ENCODE measurements at regions not wholly inside any gene's neighbourhood (a gene's known extent, or its start where the extent isn't known, plus 50 kb on each side); places are given as distances from the start of the nearest gene placed in this dataset.

GRCh38 chrX:477441-478012, 90.8 kb upstream of the PPP2R3B start:
- Mint-ChIP-seq H3K27ac (peak overlapping the region in 1 of 3 experiments; percentile 68; a peak in 1 of 7 replicates), H3K4me1 (peaks cover 14 to 23% of the 10 kb centered on the region in 2 experiments), H3K36me3 (ENCODE audit: insufficient read depth in 1 of 3, low read depth in 3 of 3) (peaks cover 0 to 8% (median 7%) of the 10 kb centered on the region in 3 experiments; a peak in 4 of 7 replicates), H3K4me3 (no peak overlapping the region), H3K27me3 (ENCODE audit: low read depth) (peaks cover 3% of the 10 kb centered on the region; the same call in 1 of the 2 replicates), H3K9me3 (peaks cover 0 to 13% of the 10 kb centered on the region in 2 experiments; a peak in 2 of 5 replicates)
- Histone ChIP-seq H3K18ac (ENCODE audit: insufficient read length, low read depth, low read length) (no peak overlapping the region), H3K4me1 (ENCODE audit: insufficient read depth, low read length) (no peaks in the 10 kb centered on the region), H3K23ac (ENCODE audit: insufficient read length, low read depth, low read length) (no peak overlapping the region), H2BK15ac (ENCODE audit: low read depth, low read length) (no peak overlapping the region), H3K4ac (ENCODE audit: low read depth, low read length) (no peak overlapping the region), H3K27ac (ENCODE audit: insufficient read length, low read depth, low read length) (no peak overlapping the region), H3K9me3 (ENCODE audit: control insufficient read depth, low read depth, low read length) (no peaks in the 10 kb centered on the region), H3K4me2 (ENCODE audit: insufficient read depth, insufficient read length, low read length) (no peak overlapping the region), H3T11ph (ENCODE audit: low read length) (no peak overlapping the region), H4K8ac (replicated peaks; ENCODE audit: insufficient read length, low read depth, low read length) (no peak overlapping the region), H4K91ac (ENCODE audit: insufficient read length, low read depth, low read length) (no peak overlapping the region), H2BK120ac (ENCODE audit: low read depth, low read length, poor library complexity, severe bottlenecking) (no peak overlapping the region), H2BK12ac (ENCODE audit: insufficient read length, low read depth, low read length) (no peak overlapping the region), H2AK5ac (ENCODE audit: insufficient read length, low read length) (no peak overlapping the region), H4K5ac (ENCODE audit: insufficient read length, low read depth, low read length) (no peak overlapping the region), H3K14ac (ENCODE audit: insufficient read depth, low read length) (no peak overlapping the region), H4K20me1 (ENCODE audit: control insufficient read depth, insufficient read depth, insufficient read length) (no peaks in the 10 kb centered on the region), H3K56ac (ENCODE audit: insufficient read length, low read depth, low read length) (no peak overlapping the region), H3K27me3 (ENCODE audit: insufficient read depth, low read length) (no peaks in the 10 kb centered on the region), H2BK20ac (ENCODE audit: low read depth, low read length, poor library complexity, severe bottlenecking) (no peak overlapping the region), H3K9ac (ENCODE audit: extremely low read depth, insufficient read length, low read length) (no peak overlapping the region), H3K79me2 (ENCODE audit: insufficient read depth, low read length) (no peaks in the 10 kb centered on the region), H3K79me1 (ENCODE audit: insufficient read depth, low read depth, low read length, poor library complexity, severe bottlenecking) (no peaks in the 10 kb centered on the region), H2AFZ (ENCODE audit: low read length) (no peak overlapping the region), H2BK5ac (ENCODE audit: insufficient read length, low read length) (no peak overlapping the region), H3K23me2 (ENCODE audit: insufficient read length, low read depth, low read length, poor library complexity, severe bottlenecking) (no peaks in the 10 kb centered on the region)
- TF ChIP-seq CTCF (conservative IDR thresholded peaks at IDR 0.05), result no peak
- no CpG with 5 or more reads among the region's 18 CpGs for WGBS (ENCODE audit: extremely low coverage, insufficient read length, low lambda C conversion rate)
- no peak for DNase-seq
